OCI-LY1 (cell line): ENCODE measurements at regions not wholly inside any gene's neighbourhood (a gene's known extent, or its start where the extent isn't known, plus 50 kb on each side); places are given as distances from the start of the nearest gene placed in this dataset.

Source experiments
- EZH2 ChIP-seq: fragments of 200-600 bp; sonication (generic), shearing (Covaris generic); IDR thresholded peaks from 2 replicates; pipeline ENCODE4 v1.8.0; 2017; ENCODE audit warnings: borderline replicate concordance, mixed run types, mild to moderate bottlenecking, antibody characterized with exemption, low read length, moderate library complexity, mixed read lengths
- TF ChIP-seq, protein P1 (sequence below): fragments of 200-600 bp; sonication (generic), shearing (Covaris generic); IDR thresholded peaks from 2 replicates; pipeline ENCODE4 v1.5.1; 2017; ENCODE audit warnings: mild to moderate bottlenecking, antibody characterized with exemption, low read length, moderate library complexity, mixed read lengths

DNA sequence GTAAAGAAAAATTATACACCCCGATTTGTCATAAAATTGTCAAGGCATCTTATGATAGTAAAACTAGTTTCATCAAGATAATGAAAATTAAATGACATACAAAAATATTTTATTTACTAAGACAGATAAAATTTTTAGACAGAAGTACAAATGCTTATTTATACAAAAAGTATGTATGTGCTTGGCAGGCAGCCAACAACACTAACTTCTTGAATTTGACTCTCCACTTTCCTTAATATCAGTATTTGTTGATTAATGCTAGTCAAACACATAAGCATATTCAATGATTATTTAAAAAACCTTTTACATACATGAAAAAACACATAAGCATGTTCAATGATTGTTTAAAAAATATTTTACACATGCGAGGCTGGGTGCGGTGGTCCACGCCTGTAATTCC lies 1079.9 kb upstream of the CDH6 start:
- TF ChIP-seq, protein P1, sequence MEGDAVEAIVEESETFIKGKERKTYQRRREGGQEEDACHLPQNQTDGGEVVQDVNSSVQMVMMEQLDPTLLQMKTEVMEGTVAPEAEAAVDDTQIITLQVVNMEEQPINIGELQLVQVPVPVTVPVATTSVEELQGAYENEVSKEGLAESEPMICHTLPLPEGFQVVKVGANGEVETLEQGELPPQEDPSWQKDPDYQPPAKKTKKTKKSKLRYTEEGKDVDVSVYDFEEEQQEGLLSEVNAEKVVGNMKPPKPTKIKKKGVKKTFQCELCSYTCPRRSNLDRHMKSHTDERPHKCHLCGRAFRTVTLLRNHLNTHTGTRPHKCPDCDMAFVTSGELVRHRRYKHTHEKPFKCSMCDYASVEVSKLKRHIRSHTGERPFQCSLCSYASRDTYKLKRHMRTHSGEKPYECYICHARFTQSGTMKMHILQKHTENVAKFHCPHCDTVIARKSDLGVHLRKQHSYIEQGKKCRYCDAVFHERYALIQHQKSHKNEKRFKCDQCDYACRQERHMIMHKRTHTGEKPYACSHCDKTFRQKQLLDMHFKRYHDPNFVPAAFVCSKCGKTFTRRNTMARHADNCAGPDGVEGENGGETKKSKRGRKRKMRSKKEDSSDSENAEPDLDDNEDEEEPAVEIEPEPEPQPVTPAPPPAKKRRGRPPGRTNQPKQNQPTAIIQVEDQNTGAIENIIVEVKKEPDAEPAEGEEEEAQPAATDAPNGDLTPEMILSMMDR: no peak
- TF ChIP-seq EZH2: no peak
